ENCODE measurements at regions not wholly inside any gene's neighbourhood (a gene's known extent, or its start where the extent isn't known, plus 50 kb on each side); places are given as distances from the start of the nearest gene placed in this dataset.
"Not testable (repeated sequence)": the region's sequence is repeated elsewhere in the genome, so short reads cannot be mapped to it uniquely, and the experiment has no call there.

DNA sequence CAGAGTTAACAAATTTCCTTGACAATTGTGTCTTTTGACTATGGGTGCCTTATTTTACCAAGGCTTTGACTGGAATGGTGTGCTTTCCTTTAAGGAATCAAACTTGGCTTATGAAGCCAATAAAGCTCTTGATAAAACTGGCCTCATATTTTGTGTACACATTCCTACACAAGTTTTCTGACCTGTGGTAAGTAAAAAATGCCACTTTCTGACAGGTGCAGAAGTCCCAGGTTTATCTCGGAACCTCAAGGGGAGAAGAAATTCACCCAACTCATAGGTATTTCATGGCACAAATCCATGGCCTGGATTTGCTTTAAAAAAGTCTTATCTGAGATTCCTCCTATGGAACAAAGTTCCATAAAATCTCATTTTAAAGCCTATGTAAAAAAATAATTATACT is 880.6 kb upstream of the LRATD1 start:
- no peak for DNase-seq

DNA sequence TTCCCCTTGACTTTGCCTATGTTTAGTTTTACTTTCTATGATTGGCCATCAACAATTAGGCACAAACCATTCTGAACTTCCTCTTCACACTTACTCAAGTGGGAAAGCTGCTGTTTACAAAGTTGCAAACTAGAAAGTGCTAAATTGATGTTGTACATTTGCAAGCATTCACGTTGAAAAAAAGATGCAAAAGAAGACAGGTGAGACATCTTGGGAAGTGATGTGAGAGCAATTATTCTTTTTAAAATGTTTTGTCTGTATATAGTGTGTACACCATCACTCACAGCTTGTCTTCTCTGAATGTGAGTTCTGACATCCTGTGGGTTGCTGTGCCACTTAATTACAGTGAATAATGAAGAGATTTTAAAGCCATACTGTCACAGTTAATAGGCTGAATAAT is 874.1 kb upstream of the LRATD1 start:
- no peak for DNase-seq

DNA sequence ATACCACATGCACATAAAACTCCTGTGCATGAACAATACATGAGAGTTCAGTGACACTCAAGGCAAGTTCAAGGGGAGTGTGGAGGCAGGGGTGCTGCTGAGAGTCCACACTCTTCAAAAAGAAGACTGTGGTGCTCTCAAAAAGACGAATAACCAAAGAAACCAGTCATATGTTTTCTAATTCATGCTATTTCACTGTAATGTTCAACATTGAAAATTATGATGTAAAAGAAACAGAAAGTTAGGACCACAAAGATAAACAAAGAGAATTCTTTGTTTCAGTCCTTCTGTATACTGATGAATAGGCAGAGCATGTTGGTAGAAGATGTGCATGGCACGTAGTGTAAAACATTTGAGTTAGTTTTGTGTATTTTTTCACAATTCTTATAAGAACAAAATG is 864.2 kb upstream of the LRATD1 start:
- DNase-seq = no peak

DNA sequence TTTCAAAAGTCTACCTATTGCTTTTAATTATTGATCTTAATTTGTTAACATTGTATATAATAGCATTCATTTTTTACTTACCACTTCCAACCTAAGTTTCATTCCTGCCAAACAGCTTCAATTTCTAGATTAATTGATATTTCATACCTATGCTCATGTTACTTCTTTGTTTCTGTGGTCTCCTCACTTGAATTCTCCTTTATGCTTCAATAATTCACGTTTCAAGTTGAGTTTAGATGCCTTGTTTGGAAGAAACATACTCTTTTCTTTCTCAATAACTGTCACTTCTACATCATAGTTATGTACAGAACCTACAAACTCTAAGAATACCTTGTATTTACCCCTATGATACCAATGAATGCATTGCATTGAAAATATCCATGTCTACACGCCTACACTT is 862.2 kb upstream of the LRATD1 start:
- DNase-seq = no peak

DNA sequence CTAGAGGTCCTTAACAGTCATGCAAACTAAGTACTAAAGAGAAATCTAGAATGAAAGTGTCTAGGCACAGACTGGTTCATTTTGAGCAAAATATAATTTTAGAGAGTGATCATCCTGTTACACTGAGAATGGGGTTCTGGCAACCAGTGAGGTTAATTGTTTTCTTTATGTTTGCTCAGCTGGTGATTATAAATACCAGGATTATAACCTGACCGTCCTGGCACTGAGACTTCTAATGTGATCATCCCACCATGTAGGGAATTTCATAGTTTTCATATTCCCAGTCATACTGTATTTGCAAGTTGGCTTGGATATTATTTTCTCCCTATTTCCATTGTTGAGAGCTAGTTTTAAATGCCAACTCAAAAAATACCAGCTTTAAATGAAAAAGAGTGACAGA is 852.5 kb upstream of the LRATD1 start:
- no peak for DNase-seq

DNA sequence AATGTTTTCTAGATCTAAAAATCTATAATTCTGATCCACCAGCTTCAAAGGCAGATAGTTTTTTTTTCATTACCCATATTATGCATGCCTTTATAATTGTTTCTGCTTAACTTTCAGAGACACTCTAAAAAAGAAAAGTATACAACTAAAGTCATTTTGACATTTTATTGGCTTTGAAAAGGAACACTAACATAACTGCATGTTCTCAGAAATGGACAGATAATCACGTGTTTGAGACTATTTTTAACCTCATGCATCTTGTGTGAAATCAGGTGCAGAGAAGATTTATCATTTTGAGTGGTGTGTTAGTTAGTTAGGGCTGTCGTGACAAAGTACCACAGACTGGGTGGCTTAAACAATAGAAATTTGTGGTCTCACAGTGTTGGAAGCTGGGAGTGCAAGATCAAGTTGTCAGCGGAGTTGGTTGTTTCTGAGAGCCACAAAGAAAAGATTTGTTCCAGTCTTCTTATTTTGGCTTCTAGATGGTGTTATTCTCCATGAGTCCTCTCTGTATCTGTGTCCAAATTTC is 841.4 kb upstream of the LRATD1 start:
- no peak for DNase-seq

DNA sequence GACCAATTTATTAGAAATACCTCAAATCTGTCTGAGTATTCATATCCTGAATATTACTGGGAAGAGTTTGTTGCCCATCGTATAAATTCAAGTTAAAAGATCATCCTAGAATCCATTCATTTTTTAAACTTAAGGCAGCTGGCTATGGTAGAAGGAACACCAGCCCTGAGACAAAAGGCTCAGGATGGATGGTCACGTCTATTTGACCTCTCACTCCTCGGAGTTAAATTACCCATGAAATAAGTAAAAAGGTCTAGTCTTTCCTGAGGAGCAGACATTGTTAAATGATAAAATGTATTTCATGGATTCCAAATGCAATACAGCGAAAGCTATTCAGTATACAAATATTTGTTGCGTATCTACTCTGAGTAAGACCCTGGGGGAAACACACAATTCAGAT is 826.0 kb upstream of the LRATD1 start:
- DNase-seq = no peak

DNA sequence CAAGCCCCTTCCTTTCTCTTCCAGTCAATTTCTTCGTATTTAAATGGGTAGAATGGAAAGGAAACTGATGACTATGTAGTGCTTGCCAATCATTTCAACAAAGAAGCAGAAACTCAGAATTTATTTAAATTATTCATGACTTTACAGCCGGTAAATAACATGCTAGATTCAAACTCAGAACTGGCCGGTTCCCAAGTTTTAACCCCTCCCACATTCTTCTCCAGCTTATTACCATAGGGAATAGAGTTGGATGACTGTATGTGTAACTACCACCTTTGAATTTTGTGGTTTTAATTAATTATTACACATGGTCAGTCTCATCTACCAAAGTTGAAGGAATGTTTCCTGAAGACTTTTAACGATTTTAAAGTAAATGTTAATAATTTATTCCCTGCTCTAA is 819.3 kb upstream of the LRATD1 start:
- no peak for DNase-seq

DNA sequence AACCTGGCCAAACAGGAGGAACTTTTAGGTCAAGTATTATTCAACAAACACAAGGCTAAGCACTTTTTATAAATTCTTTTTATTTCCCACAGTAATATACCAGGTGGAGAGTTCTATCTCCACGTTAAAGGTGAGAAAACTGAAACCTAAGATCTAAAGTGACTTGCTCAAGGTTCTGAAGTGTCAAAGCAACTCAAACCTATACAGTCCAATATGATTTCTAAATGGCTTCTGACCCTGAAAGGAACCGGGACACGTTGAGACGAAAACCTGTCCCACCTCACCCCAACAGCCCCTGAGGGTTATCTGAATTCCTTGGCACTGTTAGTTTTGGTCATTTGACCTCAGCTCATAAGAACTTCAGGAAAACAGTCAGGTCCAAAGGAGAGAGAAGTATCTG is 814.5 kb upstream of the LRATD1 start:
- DNase-seq = no peak

DNA sequence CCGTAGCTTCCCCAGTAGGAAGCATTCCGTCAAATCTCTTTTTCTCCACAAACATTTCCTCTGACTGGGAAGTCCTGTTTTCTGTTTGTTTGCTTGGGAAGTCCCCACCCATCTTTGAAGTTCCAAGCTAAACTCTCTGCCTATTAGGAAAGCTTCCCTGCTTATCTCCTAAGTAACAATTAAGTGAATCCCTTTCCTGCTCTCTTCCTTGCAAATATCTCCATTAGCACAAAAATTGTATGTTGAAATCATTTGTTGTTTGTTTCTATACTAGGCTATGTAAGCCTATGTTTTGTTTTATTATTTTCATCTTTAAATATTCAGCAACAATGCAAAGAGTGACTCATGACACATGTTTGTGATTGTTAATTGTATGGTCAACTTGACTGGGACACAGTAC is 812.6 kb upstream of the LRATD1 start:
- DNase-seq = no peak

DNA sequence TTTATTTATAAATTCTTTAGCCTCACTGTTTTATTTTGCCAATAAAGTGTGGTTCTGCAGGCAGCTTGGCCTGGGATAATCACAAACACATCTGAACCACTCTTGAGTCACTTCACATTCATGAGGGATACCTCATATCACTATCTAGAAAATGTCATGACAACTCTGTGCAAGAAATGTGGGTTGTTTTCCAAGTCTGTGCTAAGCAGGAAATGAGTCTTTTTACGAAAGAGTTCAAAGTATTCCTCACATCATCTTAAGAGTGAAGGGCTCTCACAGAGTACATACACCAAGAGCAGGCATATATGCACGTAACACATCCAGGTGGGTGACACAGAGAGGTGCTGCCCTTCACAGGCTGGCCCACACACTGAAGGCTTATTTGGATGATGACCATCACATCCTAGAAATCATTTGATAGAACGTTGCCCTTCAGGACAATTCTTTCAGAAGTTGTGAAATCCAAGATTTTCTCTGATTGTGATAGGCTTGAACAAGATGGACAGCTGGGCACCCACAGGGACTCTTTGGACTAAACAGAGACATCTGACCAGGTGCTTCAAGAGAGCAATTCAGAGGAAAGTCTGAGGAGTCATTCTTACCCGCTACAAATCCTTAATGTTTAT is 811.1 kb upstream of the LRATD1 start:
- no peak for DNase-seq

DNA sequence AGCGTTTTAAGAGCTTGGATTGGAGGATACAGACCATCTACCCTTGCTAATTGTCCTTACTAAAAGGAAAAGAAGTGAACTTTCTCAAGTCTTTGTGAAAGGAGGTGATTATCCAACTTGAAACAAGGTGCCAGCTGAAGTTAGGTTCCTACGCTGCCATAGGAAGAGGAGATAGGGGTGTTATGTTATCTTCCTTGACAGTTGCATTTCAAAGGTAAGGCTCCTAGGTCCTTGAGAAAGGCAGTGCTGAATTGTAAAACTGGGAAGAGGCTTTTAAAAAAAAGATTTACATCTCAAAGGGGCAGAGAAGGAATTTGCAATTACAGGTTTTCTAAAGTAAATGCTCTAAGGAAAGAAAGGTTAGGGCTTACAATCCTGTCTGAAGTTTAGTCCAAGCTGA is 810.2 kb upstream of the LRATD1 start:
- DNase-seq = no peak

DNA sequence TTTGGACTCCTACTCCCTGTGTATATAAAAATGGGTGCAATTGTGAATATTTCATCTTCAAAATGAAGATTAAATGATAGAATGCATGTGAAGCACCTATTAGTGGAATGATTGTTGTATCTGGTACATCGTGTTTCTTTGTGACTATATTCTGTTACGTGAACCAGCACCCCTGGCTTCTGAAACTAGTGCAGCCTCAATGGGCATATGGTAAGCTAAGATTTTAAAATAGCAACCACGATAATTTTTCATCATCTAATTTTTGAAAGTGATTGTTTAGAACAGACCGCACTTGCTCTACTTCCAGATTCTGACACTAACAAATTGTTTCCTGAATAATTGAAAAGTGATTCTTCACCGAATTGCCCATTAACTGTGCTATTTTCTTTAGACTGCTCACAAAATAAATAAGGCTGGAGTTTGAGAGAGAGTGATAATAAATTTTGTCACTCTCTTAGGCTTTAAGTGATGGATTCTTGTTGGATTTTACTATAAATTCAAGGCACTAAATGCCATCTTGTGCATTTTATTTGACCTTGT is 806.1 kb upstream of the LRATD1 start:
- DNase-seq = no peak

DNA sequence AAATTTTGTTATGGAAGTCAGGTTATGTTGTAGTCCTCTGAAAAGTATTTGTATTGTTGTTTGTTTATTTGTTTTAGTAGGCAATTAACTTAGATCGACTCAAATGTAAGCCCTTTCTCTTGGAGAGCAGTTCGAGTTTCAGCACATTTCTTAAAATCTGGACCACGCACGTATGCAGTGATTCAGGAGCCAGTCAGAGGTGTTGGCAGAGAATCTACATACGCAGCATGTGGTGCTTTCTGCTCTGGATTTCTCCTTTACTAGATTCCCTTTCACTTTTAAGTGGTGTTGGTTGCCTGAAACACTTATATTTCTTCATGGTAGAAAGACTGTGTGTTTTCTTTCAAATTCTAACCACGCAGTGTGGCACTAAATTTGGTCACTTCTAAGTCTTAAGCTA is 773.9 kb upstream of the LRATD1 start:
- no peak for DNase-seq

DNA sequence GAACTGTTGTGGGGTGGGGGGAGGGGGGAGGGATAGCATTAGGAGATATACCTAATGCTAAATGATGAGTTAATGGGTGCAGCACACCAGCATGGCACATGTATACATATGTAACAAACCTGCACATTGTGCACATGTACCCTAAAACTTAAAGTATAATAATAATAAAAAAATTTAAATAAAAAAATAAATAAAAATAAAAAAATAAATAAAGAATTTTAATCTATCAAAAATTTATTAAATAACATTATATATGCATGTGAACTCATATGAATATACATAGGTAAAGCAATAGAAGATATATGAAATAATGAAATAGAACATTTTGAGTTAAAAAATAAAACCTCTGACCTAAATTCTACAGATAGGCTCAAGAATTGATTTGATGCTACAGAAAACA is 764.2 kb upstream of the LRATD1 start:
- DNase-seq = not testable (repeated sequence)

DNA sequence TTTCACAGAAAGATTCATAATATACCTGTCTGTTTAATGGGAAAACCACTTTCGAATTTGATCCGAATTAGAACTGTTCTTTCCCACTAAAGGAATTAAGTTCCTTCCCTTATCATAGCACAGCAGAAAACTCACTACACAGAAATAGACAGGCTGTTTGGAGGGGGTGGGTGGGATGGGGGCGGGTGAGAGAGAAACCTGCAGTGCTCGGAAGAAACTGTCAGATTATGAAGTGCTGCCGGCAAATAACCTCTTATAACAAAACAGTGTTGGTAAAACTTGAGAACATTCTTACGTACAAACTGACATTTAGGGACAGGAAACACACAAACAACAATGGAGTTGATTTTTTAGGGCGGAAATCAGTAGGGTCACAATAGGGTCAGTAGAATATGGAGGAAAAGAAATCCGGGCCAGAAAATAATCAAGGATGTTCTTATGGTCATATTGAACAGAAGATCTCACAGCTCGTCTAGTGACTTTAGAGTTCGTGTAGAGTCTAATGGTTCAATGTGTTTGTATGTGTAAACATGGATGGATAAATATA is 756.0 kb upstream of the LRATD1 start:
- no peak for DNase-seq

DNA sequence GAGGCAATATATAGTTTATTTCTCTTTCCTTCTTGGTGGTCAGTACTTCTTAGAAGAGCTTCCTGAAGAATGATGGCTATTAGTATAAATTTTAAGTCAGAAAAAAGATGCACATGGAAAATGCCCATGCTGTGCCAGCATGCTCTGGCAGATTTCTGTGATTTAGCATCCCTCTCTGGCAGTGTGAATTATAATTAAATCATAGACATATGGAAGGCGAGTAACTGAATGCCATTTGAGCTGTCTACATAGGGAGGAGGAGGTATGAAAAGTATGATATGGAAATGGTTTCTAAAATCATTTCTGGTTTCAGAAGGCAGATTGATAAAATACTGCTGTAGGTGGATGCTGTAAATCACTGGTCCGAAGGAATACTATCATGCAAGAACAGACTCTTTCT is 754.9 kb upstream of the LRATD1 start:
- DNase-seq = no peak

DNA sequence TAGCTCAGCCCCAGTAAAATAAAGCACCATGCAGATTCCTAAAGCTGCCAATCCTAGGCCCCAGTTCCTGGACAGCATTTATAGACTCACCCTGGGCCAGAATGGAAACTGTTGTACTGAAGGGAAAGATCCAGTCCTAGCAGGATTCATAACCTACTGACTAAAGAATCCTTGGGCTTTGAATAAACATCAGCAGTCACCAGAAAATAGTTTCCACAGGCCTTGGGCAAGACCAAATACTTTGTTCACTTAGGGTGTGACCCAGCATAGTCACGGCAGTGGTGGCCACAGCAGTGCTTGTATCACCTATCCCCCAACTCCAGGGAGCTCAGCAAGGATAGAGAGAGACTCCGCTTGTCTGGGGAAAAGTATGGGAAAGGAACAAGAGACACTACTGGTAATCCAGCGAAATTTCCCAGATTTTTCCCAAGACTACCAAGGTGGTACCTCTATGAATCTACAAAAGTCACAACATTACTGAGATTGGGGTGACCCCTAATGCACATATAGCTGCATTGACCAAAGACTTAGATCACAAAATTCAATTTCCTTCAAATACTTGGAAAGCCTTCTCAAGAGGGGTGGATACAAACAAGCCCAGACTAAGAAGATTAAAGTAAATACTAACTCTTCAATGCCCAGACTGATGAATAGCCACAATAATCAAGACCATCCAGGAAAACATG is 748.1 kb upstream of the LRATD1 start:
- no peak for DNase-seq

DNA sequence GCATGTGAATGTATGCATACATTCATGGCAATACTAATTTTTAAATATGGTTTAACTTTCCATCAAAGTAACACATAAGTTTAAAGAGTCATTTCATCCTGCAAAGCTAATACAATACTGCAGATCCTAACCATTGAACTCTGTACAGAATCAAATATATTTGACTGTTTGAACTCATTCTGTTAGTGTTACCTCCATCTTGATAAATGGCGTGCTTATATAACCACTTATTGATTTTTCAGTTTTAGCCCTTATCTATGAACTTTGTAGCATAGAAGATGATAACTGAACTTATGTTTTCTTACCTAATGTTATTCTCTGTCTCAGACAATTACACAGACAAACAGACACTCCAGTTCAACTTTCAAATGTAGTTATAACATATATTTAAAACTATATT is 731.0 kb upstream of the LRATD1 start:
- DNase-seq = no peak

DNA sequence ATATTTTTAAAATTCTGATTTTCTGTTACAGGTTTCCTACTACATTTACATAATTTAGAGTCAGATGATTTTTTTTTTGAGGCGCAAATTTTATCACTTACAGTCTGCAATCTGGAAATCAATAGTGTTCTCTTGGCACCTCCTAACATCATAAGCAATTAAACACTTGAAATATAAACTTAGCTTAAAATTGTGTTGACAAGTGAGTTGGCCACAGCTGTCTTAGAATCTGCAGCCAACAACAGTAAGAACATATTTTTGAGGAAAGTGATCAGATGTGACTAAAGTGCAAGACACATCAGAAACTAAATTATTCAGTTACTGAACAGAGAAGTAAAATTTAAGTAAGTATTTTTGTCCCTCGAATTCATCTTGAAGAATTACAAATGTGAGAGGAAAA is 726.7 kb upstream of the LRATD1 start:
- no peak for DNase-seq

DNA sequence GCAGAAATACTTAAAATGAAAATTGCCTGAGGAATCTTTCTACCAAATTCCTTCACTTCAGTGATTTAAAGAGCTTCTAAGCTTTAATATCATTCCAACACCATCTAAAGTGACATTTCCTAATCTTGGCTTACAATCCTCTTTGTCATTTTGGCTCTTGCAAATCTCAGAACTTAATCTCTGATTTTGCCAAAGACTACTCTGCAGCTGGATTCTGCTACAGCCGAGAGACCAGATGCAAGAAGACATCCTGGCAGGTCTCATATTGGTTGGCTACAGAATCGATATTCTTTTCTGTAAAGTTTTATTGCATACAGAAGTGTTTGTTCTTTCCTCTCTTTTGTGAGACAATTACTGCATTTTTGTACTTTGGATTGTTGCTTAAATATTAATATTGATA is 716.5 kb upstream of the LRATD1 start:
- DNase-seq = no peak

DNA sequence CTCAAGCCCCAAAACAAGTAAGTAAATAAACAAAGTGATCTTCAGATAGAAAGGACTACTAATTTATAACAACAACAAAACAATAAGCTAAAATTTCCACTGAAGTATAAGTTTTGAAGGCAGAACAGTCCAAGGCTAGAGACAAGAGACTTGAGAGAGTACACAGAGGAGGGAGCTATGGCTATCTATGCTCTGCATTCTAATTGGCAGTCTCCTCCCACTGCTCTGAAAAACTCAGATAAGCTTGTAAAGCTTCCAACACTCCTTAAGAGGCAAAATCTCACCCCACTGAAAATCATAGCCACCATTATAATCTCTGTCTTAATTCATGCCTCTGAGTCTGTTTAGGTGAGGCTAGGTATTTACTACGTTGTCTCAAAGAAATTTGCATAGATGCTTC is 714.6 kb upstream of the LRATD1 start:
- no peak for DNase-seq

DNA sequence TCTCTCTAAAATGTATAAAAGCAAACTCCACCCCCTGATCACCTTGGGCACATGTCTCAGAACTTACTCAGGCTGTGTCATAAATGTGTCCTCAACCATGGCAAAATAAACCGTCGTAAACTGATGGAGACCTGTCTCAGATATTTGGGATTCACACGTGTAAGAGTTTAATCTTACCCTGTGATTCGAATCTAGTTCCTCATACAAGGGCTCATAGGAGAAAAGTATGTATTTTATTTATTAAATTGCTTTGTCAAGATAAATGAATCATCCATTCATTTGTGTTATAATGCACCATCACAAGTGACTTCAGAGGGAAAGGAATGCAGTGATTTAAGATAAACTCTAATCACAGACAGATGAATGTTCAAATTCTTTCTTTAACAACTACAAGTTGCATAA is 712.5 kb upstream of the LRATD1 start:
- DNase-seq = no peak

DNA sequence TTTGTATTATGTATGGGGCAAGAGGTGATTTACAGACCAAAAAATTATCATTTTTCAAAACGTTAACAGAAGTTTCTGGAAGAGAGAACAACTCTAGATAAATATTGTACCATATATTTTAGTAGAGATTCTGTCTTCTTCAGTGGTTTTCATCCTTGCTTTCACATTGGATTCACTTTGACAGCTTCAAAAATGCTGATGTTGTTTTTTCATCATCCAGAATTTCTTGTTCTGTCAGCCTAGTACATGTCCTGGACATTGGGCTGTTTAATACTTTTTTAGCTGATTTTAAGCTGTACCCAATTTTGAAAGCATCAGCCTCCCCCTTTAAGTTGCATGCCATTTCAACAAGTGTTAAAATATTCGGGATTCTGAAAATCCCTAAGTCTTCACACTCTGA is 711.3 kb upstream of the LRATD1 start:
- DNase-seq = no peak

All from effector CD4-positive, alpha-beta T cell (primary cell).